PC-9 (cell line): ENCODE measurements at regions not wholly inside any gene's neighbourhood (a gene's known extent, or its start where the extent isn't known, plus 50 kb on each side); places are given as distances from the start of the nearest gene placed in this dataset.
"Not testable (repeated sequence)": the region's sequence is repeated elsewhere in the genome, so short reads cannot be mapped to it uniquely, and the experiment has no call there.

ENCODE experiments used
- BruUV-seq: library from RNA; stranded (reverse); fragments of 400-500 nt; replicated peaks from 2 replicates; lab custom pipeline; 2021; lab: Mats Ljungman, UMichigan
- CTCF ChIA-PET: fragments of 300-600 bp; sonication (Branson Sonifier 250); formaldehyde crosslinking; loops from one replicate; lab custom pipeline; 2022; ENCODE audit warnings: antibody characterized with exemption; lab: Charles Lee
- POLR2A ChIA-PET: fragments of 300-600 bp; sonication (Branson Sonifier 250); formaldehyde crosslinking; loops from one replicate; lab custom pipeline; 2022; ENCODE audit warnings: antibody characterized with exemption; ENCODE audit not compliant: unreplicated experiment; lab: Charles Lee
- DNase-seq, 2 experiments: peaks; one replicate each; pipeline versions ENCODE4 v3.0.0 to v3.0.0-alpha.2; 2015 to 2022; ENCODE audit warnings: mixed read lengths in 1 of 2
- H2AFZ ChIP-seq: fragments of 200-600 bp; sonication (generic); 2 replicates; pipeline ENCODE4 v1.8.1; 2017; ENCODE audit warnings: antibody characterized with exemption
- H3F3A ChIP-seq: fragments of 200-600 bp; sonication (generic); 2 replicates; pipeline ENCODE4 v1.8.1; 2017; ENCODE audit warnings: antibody characterized with exemption, mild to moderate bottlenecking, low read depth; ENCODE audit not compliant: insufficient read depth
- H3K27ac ChIP-seq: fragments of 200-600 bp; sonication (generic); 2 replicates; pipeline ENCODE4 v1.6.1; 2016; ENCODE audit warnings: mixed run types
- H3K27me3 ChIP-seq: fragments of 200-600 bp; sonication (generic); 2 replicates; pipeline ENCODE4 v1.6.1; 2016; ENCODE audit warnings: low read depth, mixed run types; ENCODE audit not compliant: insufficient read depth
- H3K36me3 ChIP-seq: fragments of 200-600 bp; sonication (generic); 2 replicates; pipeline ENCODE4 v1.6.1; 2016; ENCODE audit warnings: low read depth, mixed run types
- H3K4me1 ChIP-seq: fragments of 200-600 bp; sonication (generic); replicated peaks from 2 replicates; pipeline ENCODE4 v1.6.1; 2016; ENCODE audit warnings: mixed run types; ENCODE audit not compliant: insufficient read depth
- H3K4me2 ChIP-seq: fragments of 200-600 bp; sonication (generic); 2 replicates; pipeline ENCODE4 v1.6.1; 2017; ENCODE audit warnings: mixed run types
- H3K4me3 ChIP-seq: fragments of 200-600 bp; sonication (generic); 2 replicates; pipeline ENCODE4 v1.6.1; 2016; ENCODE audit warnings: mixed run types
- H3K79me2 ChIP-seq: fragments of 200-600 bp; sonication (generic); 2 replicates; pipeline ENCODE4 v1.6.1; 2017; ENCODE audit warnings: low read depth, mixed run types
- H3K9me2 ChIP-seq: fragments of 200-600 bp; sonication (generic); 2 replicates; pipeline ENCODE4 v1.8.1; 2017; ENCODE audit warnings: mild to moderate bottlenecking; ENCODE audit not compliant: insufficient read depth
- H3K9me3 ChIP-seq: fragments of 200-600 bp; sonication (generic); 2 replicates; pipeline ENCODE4 v1.8.1; 2016; ENCODE audit warnings: low read depth; ENCODE audit not compliant: insufficient read depth
- H4K20me1 ChIP-seq: fragments of 200-600 bp; sonication (generic); 2 replicates; pipeline ENCODE4 v1.8.1; 2017; ENCODE audit not compliant: insufficient read depth
- CTCF ChIP-seq: fragments of 200-600 bp; sonication (generic); conservative IDR thresholded peaks from 2 replicates; pipeline ENCODE4 v1.6.1; 2017; ENCODE audit warnings: mixed run types, antibody characterized with exemption, mild to moderate bottlenecking, moderate library complexity
- EZH2 ChIP-seq: fragments of 200-600 bp; sonication (generic); IDR thresholded peaks from 2 replicates; pipeline ENCODE4 v1.8.0; 2017; ENCODE audit warnings: antibody characterized with exemption, low read depth
- intact Hi-C: fragments of 100-400 bp; cut with micrococcal nuclease; formaldehyde crosslinking; loops from one replicate; pipeline ENCODE4 v1.10.0; 2022; ENCODE audit not compliant: unreplicated experiment

- TF ChIP-seq EZH2 = no peak
- TF ChIP-seq CTCF = no peak
These were observed 2244.0 kb downstream of the ARAP2 start for GRCh38 chr4:34000356-34000755.

GRCh38 chr4:34006540-34006939 is 2237.8 kb downstream of the ARAP2 start:
- BruUV-seq, H3K27me3 ChIP-seq, CTCF ChIA-PET, H2AFZ ChIP-seq, POLR2A ChIA-PET, DNase-seq, H3K9me3 ChIP-seq, H3K4me3 ChIP-seq, H3K27ac ChIP-seq, H3F3A ChIP-seq, intact Hi-C loops, H3K79me2 ChIP-seq, H3K4me1 ChIP-seq, H3K9me2 ChIP-seq, H3K4me2 ChIP-seq, H4K20me1 ChIP-seq, H3K36me3 ChIP-seq: not testable (repeated sequence)

More at GRCh38 chr4:34000356-34000755, 2244.0 kb downstream of the ARAP2 start:
- ChIA-PET CTCF (no interaction called here), POLR2A (no interaction called here)
- Histone ChIP-seq H3F3A (no peaks in the 10 kb centered on the region), H3K36me3 (no peaks in the 10 kb centered on the region), H3K4me2 (no peak overlapping the region), H4K20me1 (no peaks in the 10 kb centered on the region), H3K4me1 (no peaks in the 10 kb centered on the region), H3K27me3 (no peaks in the 10 kb centered on the region), H3K79me2 (no peaks in the 10 kb centered on the region), H3K27ac (no peak overlapping the region), H3K9me2 (no peaks in the 10 kb centered on the region), H3K4me3 (no peak overlapping the region), H2AFZ (no peak overlapping the region), H3K9me3 (no peaks in the 10 kb centered on the region)
- no peak for DNase-seq
- intact Hi-C loops = no loop called here
- BruUV-seq = no TSS peak

GRCh38 chr4:34009951-34010350 is 2234.4 kb downstream of the ARAP2 start:
- DNase-seq = no peak

More at GRCh38 chr4:34009951-34010350, 2234.4 kb downstream of the ARAP2 start:
- no peak overlapping the region for H3K27ac ChIP-seq
- no peak for TF ChIP-seq CTCF
- TF ChIP-seq EZH2 = no peak
- H3F3A ChIP-seq = no peaks in the 10 kb centered on the region
- no peaks in the 10 kb centered on the region for H3K36me3 ChIP-seq
- no TSS peak for BruUV-seq
- H3K4me1 ChIP-seq = no peaks in the 10 kb centered on the region
- ChIA-PET POLR2A (no interaction called here), CTCF (no interaction called here)
- 0 out of 2 replicates have a peak overlapping the region, but pooled peaks have one; percentile 33 for H2AFZ ChIP-seq
- no peaks in the 10 kb centered on the region for H3K9me3 ChIP-seq
- no peaks in the 10 kb centered on the region for H4K20me1 ChIP-seq
- H3K4me2 ChIP-seq = no peak overlapping the region
- no peak overlapping the region for H3K4me3 ChIP-seq
- H3K79me2 ChIP-seq = no peaks in the 10 kb centered on the region
- H3K27me3 ChIP-seq = no peaks in the 10 kb centered on the region
- intact Hi-C loops = no loop called here
- no peaks in the 10 kb centered on the region for H3K9me2 ChIP-seq
